Right hindlimb (tissue), 1 donor: ENCODE measurements at regions not wholly inside any gene's neighbourhood (a gene's known extent, or its start where the extent isn't known, plus 50 kb on each side); places are given as distances from the start of the nearest gene placed in this dataset.

Experiments used
- DNase-seq: peaks from one replicate; pipeline ENCODE4 v3.0.0-alpha.2; 2018

- no peak for DNase-seq
These were observed 149.8 kb downstream of the MED10 start for GRCh38 chr5:6228257-6229250.

DNA sequence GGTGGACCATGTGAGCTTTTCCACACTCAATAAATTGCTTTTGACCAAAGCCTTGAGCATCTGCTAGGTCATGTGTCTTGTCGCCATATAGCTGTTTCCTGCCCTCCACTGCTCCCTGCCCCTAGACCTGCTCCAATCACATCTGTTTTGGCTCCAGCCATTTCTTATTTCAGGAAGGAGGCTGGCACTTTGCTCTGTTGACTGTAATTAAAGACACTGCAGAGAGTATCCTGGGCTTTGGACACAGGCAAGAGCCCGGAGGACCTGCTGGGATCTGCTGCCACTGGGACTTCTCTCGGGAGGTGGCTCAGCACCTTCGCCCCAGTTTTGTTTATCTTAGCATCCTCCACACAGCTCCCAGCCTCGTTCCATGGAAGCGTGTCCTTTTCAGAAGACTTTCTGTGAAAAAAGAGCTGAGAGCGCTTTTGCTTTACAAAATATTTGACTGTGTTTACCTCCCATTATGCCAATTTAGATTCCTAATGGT, 153.2 kb downstream of the MED10 start:
- DNase-seq = no peak

GRCh38 chr5:6224406-6224805, 153.9 kb downstream of the MED10 start:
- no peak for DNase-seq

- no peak for DNase-seq
These were observed 155.4 kb downstream of the MED10 start for GRCh38 chr5:6222899-6223298.

DNA sequence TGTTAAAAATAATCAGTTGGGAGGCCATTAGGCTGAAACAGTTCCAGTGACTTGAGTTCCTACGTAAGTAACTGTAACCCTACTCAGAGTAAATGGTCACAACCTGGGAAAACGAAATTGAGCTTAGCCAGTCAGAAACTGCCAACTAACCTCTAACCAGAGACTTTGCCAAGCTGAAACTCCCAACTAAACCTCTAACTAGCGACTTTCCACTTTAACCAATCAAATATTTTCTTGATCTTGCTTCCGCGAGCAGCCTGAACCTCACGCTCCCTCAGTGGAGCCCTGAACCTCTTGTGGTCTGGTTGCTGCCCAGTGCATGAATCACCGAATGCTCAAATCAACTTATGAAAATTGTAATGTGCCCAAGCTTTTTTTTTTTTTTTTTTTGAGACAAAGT, 156.2 kb downstream of the MED10 start:
- no peak for DNase-seq

DNA sequence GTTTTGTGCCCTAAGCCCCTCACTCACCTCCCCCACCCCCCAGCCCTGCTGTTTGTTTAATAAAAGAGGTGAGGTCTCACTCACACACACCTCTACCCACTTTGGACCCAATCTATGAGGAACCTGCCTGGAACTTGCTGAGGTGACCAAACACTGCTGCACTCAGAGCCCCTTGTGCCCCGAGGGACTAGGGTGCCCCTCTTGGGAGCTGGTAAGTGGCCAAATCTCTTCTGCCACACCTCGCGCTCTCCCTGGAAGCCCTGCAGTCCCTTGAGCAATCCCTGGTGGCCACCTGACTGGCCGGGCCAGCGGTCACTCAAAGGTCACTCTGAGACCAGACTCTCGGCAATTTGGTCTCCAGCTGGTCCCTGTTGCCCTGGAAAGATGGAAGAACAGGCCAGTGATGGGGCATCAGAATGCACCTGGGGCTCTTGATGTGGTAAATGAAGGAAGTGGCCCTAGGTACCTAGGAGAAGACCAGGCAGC, 157.2 kb downstream of the MED10 start:
- no peak for DNase-seq

DNA sequence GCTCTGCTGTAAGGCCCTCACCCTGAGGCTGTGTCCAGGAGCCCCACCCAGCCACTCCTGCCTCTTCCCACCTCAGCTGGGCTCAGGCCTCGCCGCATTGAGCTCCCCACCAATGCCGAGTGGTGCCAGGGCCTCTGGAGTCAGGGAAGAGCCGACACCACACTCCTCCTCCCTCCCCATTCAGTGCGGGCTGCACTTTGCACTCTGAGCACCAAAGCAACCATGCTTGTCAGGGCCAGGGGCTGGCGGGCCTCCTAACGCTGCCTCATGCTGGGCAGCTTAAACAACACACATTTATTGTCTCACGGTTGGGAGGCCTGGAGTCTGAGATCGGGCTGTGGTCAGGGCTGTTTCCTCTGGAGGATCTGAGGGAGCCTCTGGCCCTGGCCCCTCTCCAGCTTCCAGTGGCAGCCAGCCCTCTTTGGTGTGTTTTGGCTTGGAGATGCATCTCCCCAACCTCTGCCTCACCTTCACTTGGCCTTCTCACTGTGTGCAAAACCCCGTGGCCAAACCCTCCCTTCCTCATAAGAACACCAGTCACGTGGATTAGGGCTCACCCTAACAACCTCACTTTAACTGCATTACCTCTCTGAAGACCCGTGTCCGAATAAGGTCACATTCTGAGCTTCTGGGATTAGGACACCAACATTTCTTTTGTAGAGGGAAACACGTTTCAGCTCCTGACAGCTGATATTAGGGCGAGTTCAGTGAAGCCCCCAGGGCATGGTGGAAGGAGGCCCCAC, 157.8 kb downstream of the MED10 start:
- no peak for DNase-seq

DNA sequence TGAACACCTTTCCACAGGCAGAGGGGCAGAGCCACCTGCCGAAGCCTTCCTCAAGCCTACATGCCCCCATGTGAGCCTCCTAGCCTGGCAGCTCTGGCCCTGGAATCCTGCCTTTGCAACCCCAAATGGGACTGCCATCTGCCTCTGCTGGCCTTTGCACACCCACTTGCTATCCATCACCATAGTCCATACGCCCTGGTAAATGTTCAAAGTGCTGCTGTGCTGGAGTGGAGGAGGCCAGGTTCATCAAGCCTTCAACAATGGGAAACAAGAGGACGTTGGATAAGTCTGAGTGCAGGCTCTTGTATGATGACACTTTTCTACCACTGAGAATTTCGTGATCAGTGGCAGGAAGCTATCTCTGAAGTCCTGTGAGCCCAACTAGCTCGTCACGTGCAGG, 159.8 kb downstream of the MED10 start:
- no peak for DNase-seq

DNA sequence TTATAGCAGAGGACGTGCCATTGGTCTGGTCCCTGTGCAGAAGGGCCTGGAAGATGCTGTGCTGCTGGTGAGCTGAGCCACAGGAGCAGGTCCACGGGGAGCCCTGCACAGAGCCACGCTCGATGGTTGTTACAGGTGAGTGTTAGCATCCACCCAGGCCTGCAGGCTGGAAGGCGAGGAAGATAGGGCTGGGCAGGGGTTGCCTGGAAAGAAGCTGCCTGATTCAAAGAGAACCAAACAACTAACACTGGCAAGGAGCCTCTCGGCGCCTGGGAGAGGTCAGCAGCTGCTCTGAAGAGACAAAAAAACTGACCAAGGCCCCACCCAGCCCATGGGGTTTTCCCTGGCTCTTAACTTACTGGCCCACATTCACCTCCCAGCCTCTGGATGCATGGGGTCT, 160.2 kb downstream of the MED10 start:
- no peak for DNase-seq

- no peak for DNase-seq
These were observed 161.8 kb downstream of the MED10 start for GRCh38 chr5:6216471-6217075.

GRCh38 chr5:6215891-6216290, 162.5 kb downstream of the MED10 start:
- no peak for DNase-seq

DNA sequence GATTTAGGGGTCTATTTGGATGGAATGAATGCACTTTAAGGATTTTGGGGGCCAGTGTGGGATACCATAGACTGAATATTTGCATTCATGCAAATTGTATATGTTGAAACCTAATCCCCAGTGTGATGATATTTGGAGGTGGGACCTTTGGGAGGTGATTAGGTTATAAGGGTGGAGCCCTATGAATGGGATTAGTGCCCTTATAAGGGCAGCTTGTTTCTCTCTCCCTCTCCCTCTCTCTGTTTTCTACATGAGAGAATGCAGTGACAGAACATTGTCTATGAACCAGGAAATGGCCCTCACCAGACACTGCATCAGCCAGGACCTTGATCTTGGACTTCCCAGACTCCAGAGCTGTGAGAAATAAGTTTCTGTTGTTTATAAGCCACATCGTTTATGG, 166.1 kb downstream of the MED10 start:
- no peak for DNase-seq

- DNase-seq = no peak
These were observed 171.8 kb downstream of the MED10 start for GRCh38 chr5:6206501-6206900.

- DNase-seq = no peak
These were observed 175.4 kb downstream of the MED10 start for GRCh38 chr5:6202968-6203365.

GRCh38 chr5:6202149-6202967, 176.0 kb downstream of the MED10 start:
- DNase-seq = no peak

DNA sequence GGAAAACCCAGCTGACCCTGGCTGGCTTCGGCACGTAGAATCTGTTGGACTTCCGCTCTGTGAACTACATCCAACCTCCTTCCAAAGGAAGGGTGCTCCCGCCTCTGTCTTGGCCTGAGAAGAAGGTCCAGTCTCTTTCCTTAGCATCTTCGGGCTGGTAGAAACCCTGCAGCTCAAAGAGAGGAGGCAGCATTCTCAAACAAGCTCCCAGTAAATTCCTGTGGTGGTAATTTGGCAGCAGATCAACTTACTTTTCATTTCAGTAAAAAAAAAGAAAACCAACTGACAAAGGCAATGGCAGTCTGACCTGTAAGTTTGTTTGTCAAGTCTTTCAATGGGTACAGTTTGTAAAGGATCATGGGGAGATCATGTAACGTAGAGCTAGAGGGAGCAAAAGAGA, 176.7 kb downstream of the MED10 start:
- no peak for DNase-seq

- no peak for DNase-seq
These were observed 179.8 kb downstream of the MED10 start for GRCh38 chr5:6198531-6198930.

DNA sequence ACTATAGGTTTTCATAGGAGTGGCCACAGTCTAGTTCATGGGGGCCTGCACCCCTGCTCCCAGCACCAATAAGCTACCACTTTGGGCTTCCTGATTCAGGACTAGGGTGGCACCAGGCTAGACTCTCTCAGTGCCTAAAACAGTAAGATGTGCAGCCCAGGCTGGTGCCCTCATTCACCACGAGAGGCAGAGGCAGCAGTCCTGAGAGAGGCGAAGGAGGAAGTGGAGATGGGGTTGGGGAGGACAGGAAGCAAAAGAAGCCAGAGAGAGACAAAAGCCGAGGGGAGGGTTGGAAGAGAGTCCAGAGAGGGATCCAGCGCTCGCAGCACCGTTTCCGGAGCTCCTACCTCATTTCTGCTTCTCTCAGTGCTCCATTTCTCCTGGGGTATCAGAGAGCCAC, 180.9 kb downstream of the MED10 start:
- DNase-seq = no peak

DNA sequence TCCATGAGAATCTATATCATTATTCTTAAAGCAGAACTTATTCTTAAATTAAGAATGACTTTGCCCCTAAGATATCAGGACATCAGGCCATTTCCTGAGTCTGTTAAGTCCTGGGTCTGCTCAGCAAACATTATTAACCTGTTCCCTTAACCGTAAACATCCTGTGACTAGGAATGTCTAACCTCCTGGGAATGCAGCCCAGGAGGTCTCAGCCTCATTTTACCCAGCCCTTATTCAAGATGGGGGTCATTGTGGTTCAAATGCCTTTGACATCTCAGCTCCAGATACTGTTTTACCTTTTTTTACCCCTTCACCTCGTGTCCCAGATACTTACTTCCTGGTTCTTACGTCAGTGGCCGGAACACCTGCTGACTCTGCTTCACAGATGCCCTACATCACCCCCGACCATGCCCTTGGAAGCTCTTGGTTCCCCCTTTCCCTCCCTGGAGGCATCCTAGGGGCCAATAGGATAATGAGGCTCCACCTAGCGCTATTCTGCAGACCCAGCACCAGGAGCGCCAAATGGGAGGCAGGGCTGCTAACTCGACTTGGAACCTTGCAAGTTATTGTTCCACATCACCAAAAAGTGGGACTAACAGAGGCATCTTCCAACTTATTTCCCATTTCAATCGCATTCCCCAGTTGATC, 182.5 kb downstream of the MED10 start:
- no peak for DNase-seq

DNA sequence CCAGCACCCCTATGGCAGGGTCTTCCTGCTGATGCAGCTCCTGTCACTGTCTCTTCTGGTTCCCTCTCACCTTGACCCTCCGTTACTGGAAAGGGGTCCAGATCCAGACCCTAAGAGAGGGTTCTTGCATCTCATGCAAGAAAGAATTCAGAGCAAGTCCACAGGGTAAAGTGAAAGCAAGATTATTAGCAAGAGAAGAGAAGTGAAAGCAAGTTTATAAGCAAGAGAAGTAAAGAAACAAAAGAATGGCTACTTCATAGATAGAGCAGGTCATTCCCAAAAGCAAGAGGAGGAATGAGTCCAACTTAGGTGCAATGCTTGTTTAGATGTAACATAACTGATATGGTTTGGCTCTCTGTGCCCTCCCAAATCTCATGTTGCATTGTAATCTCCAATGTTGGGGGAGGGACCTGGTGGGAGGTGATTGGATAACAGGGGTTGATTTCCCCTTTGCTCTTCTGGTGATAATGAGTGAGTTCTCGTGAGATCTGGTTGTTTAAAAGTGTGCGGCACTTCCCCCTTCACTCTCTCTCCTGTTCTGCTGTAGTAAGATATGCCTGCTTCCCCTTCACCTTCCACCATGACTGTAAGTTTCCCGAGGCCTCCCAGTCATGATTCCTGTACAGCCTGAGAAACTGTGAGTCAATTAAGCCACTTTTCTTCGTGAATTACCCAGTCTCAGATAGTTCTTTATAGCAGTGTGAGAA, 183.3 kb downstream of the MED10 start:
- DNase-seq = no peak

- no peak for DNase-seq
These were observed 184.0 kb downstream of the MED10 start for GRCh38 chr5:6194261-6194875.
